Activated CD4-positive, alpha-beta T cell treated with anti-CD3 and anti-CD28 coated beads for 24 hours (primary cell): ENCODE measurements at regions not wholly inside any gene's neighbourhood (a gene's known extent, or its start where the extent isn't known, plus 50 kb on each side); places are given as distances from the start of the nearest gene placed in this dataset.

ENCODE experiments used
- DNase-seq, 2 donors: peaks; one replicate each; pipeline ENCODE4 v3.0.0-alpha.2; 2020; ENCODE audit warnings: low read depth in 2 of 2

- DNase-seq = no peak
Measured at GRCh38 chr15:69792823-69793222, 304.9 kb downstream of the TLE3 start.

- DNase-seq = no peak
Measured at GRCh38 chr15:69793431-69793780, 304.3 kb downstream of the TLE3 start.

- no peak for DNase-seq
Measured at GRCh38 chr15:69793781-69794451, 303.8 kb downstream of the TLE3 start.

GRCh38 chr15:69794645-69795469 is 302.9 kb downstream of the TLE3 start:
- no peak for DNase-seq

GRCh38 chr15:69795601-69796000 is 302.1 kb downstream of the TLE3 start:
- DNase-seq = no peak

- no peak for DNase-seq
Measured at GRCh38 chr15:69797051-69797595, 300.6 kb downstream of the TLE3 start.

- DNase-seq = no peak
Measured at GRCh38 chr15:69797615-69798014, 300.1 kb downstream of the TLE3 start.

GRCh38 chr15:69798481-69799250 is 299.1 kb downstream of the TLE3 start:
- DNase-seq = no peak

GRCh38 chr15:69801144-69801543 is 296.6 kb downstream of the TLE3 start:
- no peak for DNase-seq

GRCh38 chr15:69802432-69802831 is 295.3 kb downstream of the TLE3 start:
- no peak for DNase-seq

GRCh38 chr15:69804786-69805185 is 292.9 kb downstream of the TLE3 start:
- no peak for DNase-seq

- DNase-seq = no peak
Measured at GRCh38 chr15:69805248-69805953, 292.3 kb downstream of the TLE3 start.

GRCh38 chr15:69806287-69806915 is 291.3 kb downstream of the TLE3 start:
- DNase-seq = no peak

- DNase-seq = no peak
Measured at GRCh38 chr15:69807721-69808120, 290.0 kb downstream of the TLE3 start.

GRCh38 chr15:69808756-69809155 is 289.0 kb downstream of the TLE3 start:
- DNase-seq = no peak

GRCh38 chr15:69809421-69809820 is 288.3 kb downstream of the TLE3 start:
- DNase-seq = no peak

GRCh38 chr15:69810431-69811354 is 287.0 kb downstream of the TLE3 start:
- DNase-seq = no peak

- no peak for DNase-seq
Measured at GRCh38 chr15:69812861-69813261, 284.9 kb downstream of the TLE3 start.

- no peak for DNase-seq
Measured at GRCh38 chr15:69813881-69814280, 283.8 kb downstream of the TLE3 start.

- DNase-seq = no peak
Measured at GRCh38 chr15:69814932-69815331, 282.8 kb downstream of the TLE3 start.
